ENCODE measurements at regions not wholly inside any gene's neighbourhood (a gene's known extent, or its start where the extent isn't known, plus 50 kb on each side); places are given as distances from the start of the nearest gene placed in this dataset.
A peak's percentile ranks its signal among the peaks of the same experiment; 100 is the strongest.

GRCh38 chr9:75607521-75607920, 283.0 kb upstream of the PCSK5 start:
- H2AFZ ChIP-seq (ENCODE audit: low read length) = no peak overlapping the region
- H3K4me3 ChIP-seq (ENCODE audit: low read length, poor library complexity, severe bottlenecking) = peak overlapping the region; percentile 30
- H3K79me2 ChIP-seq (ENCODE audit: insufficient read depth, low read length) = no peaks in the 10 kb centered on the region
- no peaks in the 10 kb centered on the region for H3K27me3 ChIP-seq (ENCODE audit: insufficient read depth, low read length, poor library complexity, severe bottlenecking)
- H3K9me2 ChIP-seq (replicated peaks; ENCODE audit: low read depth, low read length) = no peaks in the 10 kb centered on the region
- H3K4me2 ChIP-seq (ENCODE audit: low read depth, low read length, poor library complexity, severe bottlenecking) = peak overlapping the region; percentile 40
- H3F3A ChIP-seq (ENCODE audit: low read depth) = no peaks in the 10 kb centered on the region; the same call in 1 of the 2 replicates
- TF ChIP-seq, protein P1, sequence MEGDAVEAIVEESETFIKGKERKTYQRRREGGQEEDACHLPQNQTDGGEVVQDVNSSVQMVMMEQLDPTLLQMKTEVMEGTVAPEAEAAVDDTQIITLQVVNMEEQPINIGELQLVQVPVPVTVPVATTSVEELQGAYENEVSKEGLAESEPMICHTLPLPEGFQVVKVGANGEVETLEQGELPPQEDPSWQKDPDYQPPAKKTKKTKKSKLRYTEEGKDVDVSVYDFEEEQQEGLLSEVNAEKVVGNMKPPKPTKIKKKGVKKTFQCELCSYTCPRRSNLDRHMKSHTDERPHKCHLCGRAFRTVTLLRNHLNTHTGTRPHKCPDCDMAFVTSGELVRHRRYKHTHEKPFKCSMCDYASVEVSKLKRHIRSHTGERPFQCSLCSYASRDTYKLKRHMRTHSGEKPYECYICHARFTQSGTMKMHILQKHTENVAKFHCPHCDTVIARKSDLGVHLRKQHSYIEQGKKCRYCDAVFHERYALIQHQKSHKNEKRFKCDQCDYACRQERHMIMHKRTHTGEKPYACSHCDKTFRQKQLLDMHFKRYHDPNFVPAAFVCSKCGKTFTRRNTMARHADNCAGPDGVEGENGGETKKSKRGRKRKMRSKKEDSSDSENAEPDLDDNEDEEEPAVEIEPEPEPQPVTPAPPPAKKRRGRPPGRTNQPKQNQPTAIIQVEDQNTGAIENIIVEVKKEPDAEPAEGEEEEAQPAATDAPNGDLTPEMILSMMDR (conservative IDR thresholded peaks at IDR 0.05; ENCODE audit: low read length) = no peak
- no peak for TF ChIP-seq EZH2phosphoT487 (IDR thresholded peaks at IDR 0.05; ENCODE audit: borderline replicate concordance)
- H3K4me1 ChIP-seq (ENCODE audit: insufficient read depth, low read length, poor library complexity, severe bottlenecking) = peaks cover 51% of the 10 kb centered on the region
- no peaks in the 10 kb centered on the region for H3K36me3 ChIP-seq (ENCODE audit: insufficient read depth, low read length)
- H3K9me3 ChIP-seq (ENCODE audit: insufficient read depth, low read depth, low read length) = no peaks in the 10 kb centered on the region
- no peak overlapping the region for H3K9ac ChIP-seq (ENCODE audit: low read depth, low read length, poor library complexity, severe bottlenecking)
- H4K20me1 ChIP-seq (ENCODE audit: insufficient read depth, low read length, poor library complexity, severe bottlenecking) = no peaks in the 10 kb centered on the region

DNA sequence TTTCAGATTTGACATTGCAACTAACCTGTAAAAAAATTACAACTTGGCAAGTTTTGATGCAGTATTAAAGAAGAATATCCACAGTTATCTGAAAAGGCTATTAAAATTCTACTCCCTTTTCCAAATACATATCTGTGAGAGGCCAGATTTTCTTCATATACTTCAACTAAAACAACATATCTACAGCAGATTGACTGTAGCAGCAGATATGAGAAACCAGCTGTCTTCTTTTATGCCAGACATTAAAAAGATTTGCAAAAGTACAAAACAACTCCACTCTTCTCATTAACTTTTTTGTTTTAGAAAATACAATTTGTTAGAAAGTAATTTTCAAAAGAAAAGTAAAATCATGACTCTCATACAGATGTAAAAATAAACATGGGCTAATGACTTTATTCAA, 281.1 kb upstream of the PCSK5 start:
- H3K4me2 ChIP-seq (ENCODE audit: low read depth, low read length, poor library complexity, severe bottlenecking) = no peak overlapping the region
- TF ChIP-seq, protein P1 (conservative IDR thresholded peaks at IDR 0.05; ENCODE audit: low read length) = no peak
- TF ChIP-seq EZH2phosphoT487 (IDR thresholded peaks at IDR 0.05; ENCODE audit: borderline replicate concordance) = no peak
- peaks cover 51% of the 10 kb centered on the region for H3K4me1 ChIP-seq (ENCODE audit: insufficient read depth, low read length, poor library complexity, severe bottlenecking)

GRCh38 chr9:75610246-75610645, 280.2 kb upstream of the PCSK5 start:
- H2AFZ ChIP-seq (ENCODE audit: low read length) = no peak overlapping the region

More for the DNA sequence above, 281.1 kb upstream of the PCSK5 start:
- no peaks in the 10 kb centered on the region; the same call in 1 of the 2 replicates for H3F3A ChIP-seq (ENCODE audit: low read depth)
- no peak overlapping the region for H2AFZ ChIP-seq (ENCODE audit: low read length)
- H3K4me3 ChIP-seq (ENCODE audit: low read length, poor library complexity, severe bottlenecking) = no peak overlapping the region
- no peak overlapping the region for H3K9ac ChIP-seq (ENCODE audit: low read depth, low read length, poor library complexity, severe bottlenecking)
- H3K9me3 ChIP-seq (ENCODE audit: insufficient read depth, low read depth, low read length) = no peaks in the 10 kb centered on the region
- H3K79me2 ChIP-seq (ENCODE audit: insufficient read depth, low read length) = no peaks in the 10 kb centered on the region
- no peaks in the 10 kb centered on the region for H3K27me3 ChIP-seq (ENCODE audit: insufficient read depth, low read length, poor library complexity, severe bottlenecking)
- H4K20me1 ChIP-seq (ENCODE audit: insufficient read depth, low read length, poor library complexity, severe bottlenecking) = no peaks in the 10 kb centered on the region
- no peaks in the 10 kb centered on the region for H3K36me3 ChIP-seq (ENCODE audit: insufficient read depth, low read length)
- H3K9me2 ChIP-seq (replicated peaks; ENCODE audit: low read depth, low read length) = no peaks in the 10 kb centered on the region

More at GRCh38 chr9:75610246-75610645, 280.2 kb upstream of the PCSK5 start:
- TF ChIP-seq EZH2phosphoT487 (IDR thresholded peaks at IDR 0.05; ENCODE audit: borderline replicate concordance) = no peak
- TF ChIP-seq, protein P1 (conservative IDR thresholded peaks at IDR 0.05; ENCODE audit: low read length) = no peak
- Histone ChIP-seq H3K9me2 (replicated peaks; ENCODE audit: low read depth, low read length) (no peaks in the 10 kb centered on the region), H3K4me1 (ENCODE audit: insufficient read depth, low read length, poor library complexity, severe bottlenecking) (peaks cover 46% of the 10 kb centered on the region), H3K4me3 (ENCODE audit: low read length, poor library complexity, severe bottlenecking) (no peak overlapping the region), H4K20me1 (ENCODE audit: insufficient read depth, low read length, poor library complexity, severe bottlenecking) (no peaks in the 10 kb centered on the region), H3F3A (ENCODE audit: low read depth) (no peaks in the 10 kb centered on the region; the same call in 1 of the 2 replicates), H3K27me3 (ENCODE audit: insufficient read depth, low read length, poor library complexity, severe bottlenecking) (no peaks in the 10 kb centered on the region), H3K79me2 (ENCODE audit: insufficient read depth, low read length) (no peaks in the 10 kb centered on the region), H3K4me2 (ENCODE audit: low read depth, low read length, poor library complexity, severe bottlenecking) (no peak overlapping the region), H3K36me3 (ENCODE audit: insufficient read depth, low read length) (no peaks in the 10 kb centered on the region), H3K9ac (ENCODE audit: low read depth, low read length, poor library complexity, severe bottlenecking) (no peak overlapping the region), H3K9me3 (ENCODE audit: insufficient read depth, low read depth, low read length) (no peaks in the 10 kb centered on the region)

Measured in Loucy (cell line).